ENCODE measurements at regions not wholly inside any gene's neighbourhood (a gene's known extent, or its start where the extent isn't known, plus 50 kb on each side); places are given as distances from the start of the nearest gene placed in this dataset.

DNA sequence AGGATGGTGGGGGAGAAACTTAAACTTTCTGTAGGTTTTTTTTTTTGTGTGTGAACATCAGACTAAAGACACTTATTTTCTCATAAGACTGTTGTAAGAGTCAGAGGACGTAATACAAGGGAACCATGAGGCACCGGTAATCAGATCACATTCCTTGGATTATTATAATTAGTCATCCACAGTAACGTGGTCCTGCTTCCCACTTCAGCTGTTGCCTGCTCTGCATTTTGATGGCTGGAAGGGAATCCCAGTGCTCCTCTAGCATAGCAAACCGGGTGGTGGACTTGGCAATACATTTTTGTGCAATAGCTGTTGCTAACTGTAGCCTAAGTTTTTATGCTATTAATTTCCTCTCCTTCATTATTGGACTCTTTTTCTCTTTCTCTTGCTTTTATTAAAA lies 294.8 kb downstream of the NR2F2 start:
- TF ChIP-seq, protein P1, sequence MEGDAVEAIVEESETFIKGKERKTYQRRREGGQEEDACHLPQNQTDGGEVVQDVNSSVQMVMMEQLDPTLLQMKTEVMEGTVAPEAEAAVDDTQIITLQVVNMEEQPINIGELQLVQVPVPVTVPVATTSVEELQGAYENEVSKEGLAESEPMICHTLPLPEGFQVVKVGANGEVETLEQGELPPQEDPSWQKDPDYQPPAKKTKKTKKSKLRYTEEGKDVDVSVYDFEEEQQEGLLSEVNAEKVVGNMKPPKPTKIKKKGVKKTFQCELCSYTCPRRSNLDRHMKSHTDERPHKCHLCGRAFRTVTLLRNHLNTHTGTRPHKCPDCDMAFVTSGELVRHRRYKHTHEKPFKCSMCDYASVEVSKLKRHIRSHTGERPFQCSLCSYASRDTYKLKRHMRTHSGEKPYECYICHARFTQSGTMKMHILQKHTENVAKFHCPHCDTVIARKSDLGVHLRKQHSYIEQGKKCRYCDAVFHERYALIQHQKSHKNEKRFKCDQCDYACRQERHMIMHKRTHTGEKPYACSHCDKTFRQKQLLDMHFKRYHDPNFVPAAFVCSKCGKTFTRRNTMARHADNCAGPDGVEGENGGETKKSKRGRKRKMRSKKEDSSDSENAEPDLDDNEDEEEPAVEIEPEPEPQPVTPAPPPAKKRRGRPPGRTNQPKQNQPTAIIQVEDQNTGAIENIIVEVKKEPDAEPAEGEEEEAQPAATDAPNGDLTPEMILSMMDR (IDR thresholded peaks at IDR 0.05), result no peak
- Histone ChIP-seq H3K4me3 (no peak overlapping the region), H3K36me3 (no peaks in the 10 kb centered on the region), H3K4me1 (peaks cover 0 to 4% of the 10 kb centered on the region in 2 donors), H3K27ac (no peak overlapping the region), H3K27me3 (no peaks in the 10 kb centered on the region), H3K9me3 (no peaks in the 10 kb centered on the region)
- no peak for DNase-seq (ENCODE audit: low spot score in 2 of 2)
- intact Hi-C loops (cut with DNase I), result no loop called here

DNA sequence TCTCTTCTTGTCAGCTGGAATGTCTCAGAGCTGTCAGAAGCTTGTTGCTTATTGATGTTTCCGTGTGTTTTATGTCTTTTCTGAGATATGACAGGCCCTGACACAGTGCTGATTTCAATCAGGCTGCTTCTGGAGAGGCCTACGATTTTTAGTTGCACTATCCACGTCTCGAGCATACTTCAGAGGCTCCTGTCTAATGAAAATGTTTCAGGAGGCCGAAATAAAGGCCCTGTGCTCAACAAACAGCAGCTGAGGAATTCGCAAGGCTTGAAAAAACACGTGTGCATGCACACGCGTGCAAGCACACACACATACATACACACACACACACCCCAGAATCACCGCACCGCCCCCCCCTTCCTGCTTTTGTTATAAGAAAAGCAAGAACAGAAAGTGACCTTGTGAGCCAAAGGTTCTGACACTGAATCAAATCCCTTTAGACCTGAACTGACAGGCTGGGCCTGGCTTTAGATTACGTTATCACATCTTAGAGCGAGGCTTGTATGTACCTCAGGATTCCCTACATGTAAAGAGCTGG lies 296.6 kb downstream of the NR2F2 start:
- Histone ChIP-seq H3K27ac (no peak overlapping the region), H3K4me3 (no peak overlapping the region)

DNA sequence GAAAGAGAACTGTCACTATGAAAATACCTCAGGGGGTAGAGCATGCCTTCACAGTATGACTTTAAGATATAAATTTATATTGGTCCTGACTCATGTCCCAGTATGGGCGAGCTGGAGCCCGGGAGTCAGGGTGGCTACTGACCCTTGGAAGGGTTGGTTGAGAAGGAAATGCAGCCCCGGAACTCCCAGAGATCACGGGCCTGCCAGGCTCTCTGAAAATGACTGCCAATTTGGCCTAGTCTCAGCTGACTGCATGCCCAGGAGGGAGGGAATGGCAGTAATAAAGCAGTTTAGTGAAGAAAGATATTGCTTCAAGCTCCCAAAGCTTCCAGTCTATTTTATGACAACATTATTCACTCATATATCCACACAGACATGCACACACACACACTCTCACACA lies 299.0 kb downstream of the NR2F2 start:
- no peak for DNase-seq (ENCODE audit: low spot score in 2 of 2)
- H3K36me3 ChIP-seq, result no peaks in the 10 kb centered on the region
- intact Hi-C loops (cut with DNase I), result no loop called here
- H3K27ac ChIP-seq, result no peak overlapping the region
- no peaks in the 10 kb centered on the region for H3K9me3 ChIP-seq
- TF ChIP-seq, protein P1 (IDR thresholded peaks at IDR 0.05), result no peak
- no peaks in the 10 kb centered on the region for H3K27me3 ChIP-seq
- H3K4me3 ChIP-seq, result no peak overlapping the region
- H3K4me1 ChIP-seq, result peaks cover 0 to 4% of the 10 kb centered on the region in 2 donors

More for the DNA sequence above, 296.6 kb downstream of the NR2F2 start:
- intact Hi-C loops (cut with DNase I), result no loop called here
- DNase-seq (ENCODE audit: low spot score in 2 of 2), result no peak
- Histone ChIP-seq H3K9me3 (no peaks in the 10 kb centered on the region), H3K4me1 (peaks cover 0 to 4% of the 10 kb centered on the region in 2 donors), H3K36me3 (no peaks in the 10 kb centered on the region), H3K27me3 (no peaks in the 10 kb centered on the region)
- TF ChIP-seq, protein P1 (IDR thresholded peaks at IDR 0.05), result no peak

DNA sequence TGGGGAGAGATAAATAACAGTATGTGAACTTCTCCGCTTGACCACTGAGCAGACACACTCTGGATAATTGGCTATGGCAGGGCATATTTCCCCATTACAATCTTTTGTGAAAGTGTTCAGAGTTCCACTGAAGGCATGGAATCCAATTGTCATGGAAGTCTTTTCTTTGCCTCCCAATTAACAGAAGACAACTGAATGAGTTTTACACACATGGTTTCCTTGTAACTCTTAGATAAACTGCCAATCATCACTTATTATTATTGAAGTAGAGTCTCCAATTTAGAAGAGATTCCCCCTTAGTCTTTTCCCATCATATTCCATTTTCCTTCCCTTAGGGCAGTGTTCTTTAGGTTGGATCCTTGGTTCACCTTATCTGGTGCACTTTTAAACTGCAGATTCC lies 308.3 kb downstream of the NR2F2 start:
- TF ChIP-seq, protein P1 (IDR thresholded peaks at IDR 0.05), result no peak

DNA sequence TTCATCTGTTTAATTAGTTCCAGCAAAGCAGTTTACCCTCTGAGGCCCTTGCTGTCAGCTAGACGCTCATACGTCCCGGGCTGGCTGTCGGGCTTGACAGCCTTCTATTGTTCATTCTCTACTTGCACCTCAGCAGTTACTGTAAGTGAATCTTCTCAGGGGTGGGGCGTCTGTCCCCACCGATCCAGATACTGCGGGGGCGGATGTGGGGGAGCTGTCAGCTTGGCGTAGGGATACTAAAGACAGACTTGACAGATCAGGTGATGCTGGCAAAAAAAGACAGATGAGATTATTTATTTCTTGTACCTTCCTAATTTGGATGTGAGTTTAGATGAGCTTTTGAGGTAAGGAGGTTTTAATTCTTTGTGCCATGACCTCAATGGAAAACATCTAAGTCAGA lies 315.3 kb downstream of the NR2F2 start:
- Histone ChIP-seq H3K36me3 (no peaks in the 10 kb centered on the region), H3K27ac (no peak overlapping the region), H3K9me3 (no peaks in the 10 kb centered on the region), H3K4me3 (no peak overlapping the region), H3K4me1 (no peaks in the 10 kb centered on the region), H3K27me3 (no peaks in the 10 kb centered on the region)
- TF ChIP-seq, protein P1 (IDR thresholded peaks at IDR 0.05), result no peak
- intact Hi-C loops (cut with DNase I), result no loop called here
- no peak for DNase-seq (ENCODE audit: low spot score in 2 of 2)

More for the DNA sequence above, 308.3 kb downstream of the NR2F2 start:
- Histone ChIP-seq H3K4me1 (no peaks in the 10 kb centered on the region), H3K9me3 (no peaks in the 10 kb centered on the region), H3K27ac (no peak overlapping the region), H3K4me3 (no peak overlapping the region), H3K36me3 (no peaks in the 10 kb centered on the region), H3K27me3 (no peaks in the 10 kb centered on the region)
- DNase-seq (ENCODE audit: low spot score in 2 of 2), result no peak
- intact Hi-C loops (cut with DNase I), result no loop called here

DNA sequence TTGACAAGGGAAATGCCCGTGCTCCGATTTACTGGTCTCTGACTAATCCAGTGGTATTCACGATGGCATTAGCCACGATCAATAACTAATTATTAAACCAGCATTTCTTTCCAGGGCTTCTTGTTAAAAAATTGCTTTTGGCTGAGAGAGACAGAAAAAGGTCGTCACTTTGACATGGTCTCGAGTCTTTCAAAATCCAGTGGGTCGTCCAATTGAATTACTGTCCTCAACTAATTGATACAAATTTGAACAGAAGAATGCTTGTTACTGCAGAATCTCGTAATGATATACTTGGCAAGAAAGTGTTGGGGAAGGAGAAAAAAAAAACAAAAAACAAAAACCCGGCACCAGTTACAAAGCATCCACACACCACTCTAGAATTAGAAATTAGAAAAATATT lies 318.4 kb downstream of the NR2F2 start:
- Histone ChIP-seq H3K27ac (no peak overlapping the region), H3K4me3 (no peak overlapping the region), H3K9me3 (no peaks in the 10 kb centered on the region), H3K27me3 (no peaks in the 10 kb centered on the region), H3K4me1 (no peaks in the 10 kb centered on the region), H3K36me3 (no peaks in the 10 kb centered on the region)
- TF ChIP-seq, protein P1 (IDR thresholded peaks at IDR 0.05), result no peak
- DNase-seq (ENCODE audit: low spot score in 2 of 2), result no peak
- intact Hi-C loops (cut with DNase I), result no loop called here
